Right renal cortex interstitium (tissue), 3 donors: ENCODE measurements at regions not wholly inside any gene's neighbourhood (a gene's known extent, or its start where the extent isn't known, plus 50 kb on each side); places are given as distances from the start of the nearest gene placed in this dataset.
"Not testable (repeated sequence)": the region's sequence is repeated elsewhere in the genome, so short reads cannot be mapped to it uniquely, and the experiment has no call there.

Experiments used
- DNase-seq, 3 donors: peaks; one replicate each; pipeline ENCODE4 v3.0.0-alpha.2; 2013; ENCODE audit warnings: low read depth in 3 of 3, low spot score in 2 of 3

GRCh38 chr3:177852001-177852807 is 654.9 kb upstream of the TBL1XR1 start:
- DNase-seq: no peak

- DNase-seq: no peak
Observed at GRCh38 chr3:177855021-177855420, 657.7 kb upstream of the TBL1XR1 start.

GRCh38 chr3:177860184-177860583 is 662.9 kb upstream of the TBL1XR1 start:
- no peak for DNase-seq

- no peak for DNase-seq
Observed at GRCh38 chr3:177862962-177863491, 665.7 kb upstream of the TBL1XR1 start.

- not testable (repeated sequence) for DNase-seq
Observed at GRCh38 chr3:177871267-177871666, 665.0 kb upstream of the KCNMB2 start.

GRCh38 chr3:177878192-177878591 is 658.0 kb upstream of the KCNMB2 start:
- no peak for DNase-seq

GRCh38 chr3:177878957-177879356 is 657.3 kb upstream of the KCNMB2 start:
- no peak for DNase-seq

- DNase-seq: no peak
Observed at GRCh38 chr3:177881351-177881750, 654.9 kb upstream of the KCNMB2 start.

GRCh38 chr3:177882124-177882648 is 654.0 kb upstream of the KCNMB2 start:
- no peak for DNase-seq

- DNase-seq: no peak
Observed at GRCh38 chr3:177883091-177883490, 653.1 kb upstream of the KCNMB2 start.

GRCh38 chr3:177883957-177884356 is 652.3 kb upstream of the KCNMB2 start:
- DNase-seq: no peak

GRCh38 chr3:177885063-177885462 is 651.2 kb upstream of the KCNMB2 start:
- no peak for DNase-seq

- no peak for DNase-seq
Observed at GRCh38 chr3:177886501-177886900, 649.7 kb upstream of the KCNMB2 start.

GRCh38 chr3:177887475-177887874 is 648.8 kb upstream of the KCNMB2 start:
- DNase-seq: no peak

- DNase-seq: no peak
Observed at GRCh38 chr3:177889161-177889560, 647.1 kb upstream of the KCNMB2 start.

- DNase-seq: no peak
Observed at GRCh38 chr3:177889652-177890358, 646.4 kb upstream of the KCNMB2 start.

- no peak for DNase-seq
Observed at GRCh38 chr3:177890359-177890683, 645.9 kb upstream of the KCNMB2 start.

GRCh38 chr3:177891569-177891968 is 644.7 kb upstream of the KCNMB2 start:
- DNase-seq: not testable (repeated sequence)

- no peak for DNase-seq
Observed at GRCh38 chr3:177893331-177893730, 642.9 kb upstream of the KCNMB2 start.

GRCh38 chr3:177894081-177894728 is 642.0 kb upstream of the KCNMB2 start:
- DNase-seq: no peak

GRCh38 chr3:177898185-177898584 is 638.1 kb upstream of the KCNMB2 start:
- no peak for DNase-seq
